Calu3 (cell line): ENCODE measurements at regions not wholly inside any gene's neighbourhood (a gene's known extent, or its start where the extent isn't known, plus 50 kb on each side); places are given as distances from the start of the nearest gene placed in this dataset.

Experiments
- BruUV-seq: library from RNA; stranded (reverse); fragments of 400-500 nt; replicated peaks from 2 replicates; lab custom pipeline; 2021; lab: Mats Ljungman, UMichigan
- CTCF ChIA-PET: fragments of 300-600 bp; sonication (Branson Sonifier 250); formaldehyde crosslinking; loops from one replicate; lab custom pipeline; 2022; ENCODE audit warnings: antibody characterized with exemption; lab: Charles Lee
- DNase-seq: peaks from one replicate; pipeline ENCODE4 v3.0.0; 2022
- H3K27ac Mint-ChIP-seq: one replicate; pipeline ENCODE4 v1.8.0; 2022; ENCODE audit warnings: mixed read lengths; ENCODE audit not compliant: unreplicated experiment
- H3K27me3 Mint-ChIP-seq: one replicate; pipeline ENCODE4 v1.8.0; 2022; ENCODE audit warnings: mixed read lengths; ENCODE audit not compliant: unreplicated experiment
- H3K36me3 Mint-ChIP-seq: one replicate; pipeline ENCODE4 v1.8.0; 2022; ENCODE audit warnings: mild to moderate bottlenecking, moderate library complexity, mixed read lengths; ENCODE audit not compliant: insufficient read depth, unreplicated experiment
- H3K4me1 Mint-ChIP-seq: one replicate; pipeline ENCODE4 v1.8.0; 2022; ENCODE audit warnings: mild to moderate bottlenecking, low read depth, mixed read lengths; ENCODE audit not compliant: unreplicated experiment
- H3K4me3 Mint-ChIP-seq: one replicate; pipeline ENCODE4 v1.8.0; 2022; ENCODE audit warnings: mild to moderate bottlenecking, low read depth, moderate library complexity, mixed read lengths; ENCODE audit not compliant: unreplicated experiment
- H3K9me3 Mint-ChIP-seq: one replicate; pipeline ENCODE4 v1.8.0; 2022; ENCODE audit warnings: low read depth, mixed read lengths; ENCODE audit not compliant: unreplicated experiment
- CTCF ChIP-seq: fragments of 200-600 bp; IDR thresholded peaks from one replicate; pipeline ENCODE4 v1.8.0; 2022; ENCODE audit warnings: antibody characterized with exemption; ENCODE audit not compliant: unreplicated experiment
- intact Hi-C: fragments of 100-400 bp; cut with micrococcal nuclease; formaldehyde crosslinking; loops from one replicate; pipeline ENCODE4 v1.10.0; 2022; ENCODE audit not compliant: unreplicated experiment

GRCh38 chr11:87432022-87432421, 394.3 kb downstream of the TMEM135 start:
- Mint-ChIP-seq H3K9me3 (no peaks in the 10 kb centered on the region), H3K36me3 (no peaks in the 10 kb centered on the region), H3K27ac (no peak overlapping the region), H3K27me3 (no peaks in the 10 kb centered on the region), H3K4me3 (no peak overlapping the region), H3K4me1 (no peaks in the 10 kb centered on the region)
- CTCF ChIA-PET: no interaction called here
- intact Hi-C loops: no loop called here
- no peak for TF ChIP-seq CTCF
- no peak for DNase-seq
- BruUV-seq: no TSS peak

DNA sequence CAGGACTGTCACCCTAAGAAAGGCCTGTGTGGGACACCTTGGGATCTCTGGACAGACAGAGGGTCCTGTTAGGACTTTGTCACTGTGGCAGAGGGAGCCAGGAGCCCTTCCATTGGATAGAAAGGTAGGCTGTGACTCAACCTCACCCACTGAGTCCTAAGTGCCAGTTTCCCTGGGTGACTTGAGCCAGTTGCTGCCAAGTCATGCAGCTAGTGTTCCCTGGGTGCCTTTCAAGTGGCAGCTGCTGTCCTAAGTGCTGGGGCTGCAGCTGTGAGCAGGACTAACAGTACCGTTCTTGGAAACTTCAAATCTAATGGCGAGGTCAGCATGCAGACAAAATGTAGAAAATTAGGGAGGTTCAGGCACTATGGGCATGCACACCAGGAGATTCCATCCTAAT, 393.7 kb downstream of the TMEM135 start:
- H3K4me1 Mint-ChIP-seq: no peaks in the 10 kb centered on the region
- H3K9me3 Mint-ChIP-seq: no peaks in the 10 kb centered on the region
- DNase-seq: no peak
- no TSS peak for BruUV-seq
- H3K36me3 Mint-ChIP-seq: no peaks in the 10 kb centered on the region
- H3K4me3 Mint-ChIP-seq: no peak overlapping the region
- TF ChIP-seq CTCF: no peak
- CTCF ChIA-PET: no interaction called here
- H3K27ac Mint-ChIP-seq: no peak overlapping the region
- peaks cover 2% of the 10 kb centered on the region for H3K27me3 Mint-ChIP-seq
- intact Hi-C loops: no loop called here

DNA sequence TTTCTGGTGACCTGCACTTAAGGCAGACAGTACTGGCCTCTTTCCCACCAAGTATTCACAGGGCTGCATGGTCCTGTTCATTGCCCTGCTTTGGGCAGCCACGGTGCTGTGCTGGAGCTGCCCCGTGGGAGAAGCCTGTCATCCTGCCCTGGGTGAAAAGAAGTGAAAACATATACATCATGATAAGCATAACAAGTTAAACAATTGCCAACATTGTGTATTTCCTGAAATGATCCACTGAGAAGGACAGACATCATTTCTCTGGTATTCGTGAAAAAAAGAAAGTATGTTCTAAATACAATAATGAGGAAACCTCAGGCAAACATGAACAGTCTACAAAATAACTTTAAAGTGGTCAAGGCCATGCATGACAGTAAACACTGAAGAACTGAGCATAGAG, 393.1 kb downstream of the TMEM135 start:
- Mint-ChIP-seq H3K36me3 (no peaks in the 10 kb centered on the region), H3K27me3 (peaks cover 8% of the 10 kb centered on the region), H3K4me3 (no peak overlapping the region), H3K9me3 (no peaks in the 10 kb centered on the region), H3K4me1 (no peaks in the 10 kb centered on the region), H3K27ac (no peak overlapping the region)
- no peak for TF ChIP-seq CTCF
- intact Hi-C loops: no loop called here
- no peak for DNase-seq
- no TSS peak for BruUV-seq
- CTCF ChIA-PET: no interaction called here

DNA sequence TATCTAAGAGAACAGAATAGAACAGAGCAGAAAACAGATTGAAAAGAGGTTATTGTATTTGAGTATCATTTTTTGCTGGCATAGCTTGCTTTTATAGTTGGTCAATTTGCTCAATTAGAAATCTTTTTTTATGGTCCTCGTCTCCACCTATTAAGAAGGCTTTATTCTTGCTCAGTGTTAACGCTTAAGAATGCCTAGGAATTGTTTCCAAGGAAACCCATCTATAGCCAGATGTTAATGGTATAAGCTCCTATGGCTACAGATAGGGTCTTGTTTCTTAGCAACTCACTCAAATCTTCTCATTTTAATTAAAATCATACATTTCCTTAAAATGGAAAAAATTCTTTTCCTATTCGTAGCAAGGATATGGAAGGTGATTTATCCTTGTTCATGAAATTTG, 392.3 kb downstream of the TMEM135 start:
- no peak for DNase-seq
- no peak overlapping the region for H3K27ac Mint-ChIP-seq
- H3K4me1 Mint-ChIP-seq: no peaks in the 10 kb centered on the region
- intact Hi-C loops: no loop called here
- CTCF ChIA-PET: no interaction called here
- no peak overlapping the region for H3K4me3 Mint-ChIP-seq
- H3K27me3 Mint-ChIP-seq: peaks cover 16% of the 10 kb centered on the region
- H3K36me3 Mint-ChIP-seq: no peaks in the 10 kb centered on the region
- no TSS peak for BruUV-seq
- TF ChIP-seq CTCF: no peak
- no peaks in the 10 kb centered on the region for H3K9me3 Mint-ChIP-seq
